ENCODE measurements at regions not wholly inside any gene's neighbourhood (a gene's known extent, or its start where the extent isn't known, plus 50 kb on each side); places are given as distances from the start of the nearest gene placed in this dataset.

GRCh38 chr11:10618490-10618889, 50.0 kb upstream of the LYVE1 start:
- Mint-ChIP-seq H3K27me3 (ENCODE audit: insufficient read depth) (peaks cover 6% of the 10 kb centered on the region), H3K4me3 (peak overlapping the region; percentile 51), H3K27ac (peak overlapping the region; percentile 83), H3K9me3 (no peaks in the 10 kb centered on the region), H3K36me3 (ENCODE audit: low read depth) (peaks cover 20% of the 10 kb centered on the region), H3K4me1 (ENCODE audit: low read depth) (peaks cover 33% of the 10 kb centered on the region)
- no peak for TF ChIP-seq CTCF (IDR thresholded peaks at IDR 0.05)
- peak; percentile 64 for DNase-seq

All from HFFc6 (cell line).